SK-N-SH (cell line): ENCODE measurements at regions not wholly inside any gene's neighbourhood (a gene's known extent, or its start where the extent isn't known, plus 50 kb on each side); places are given as distances from the start of the nearest gene placed in this dataset.
A peak's percentile ranks its signal among the peaks of the same experiment; 100 is the strongest.

ENCODE experiments used
- CTCF ChIA-PET: fragments of 300-600, 350-600 bp; formaldehyde crosslinking; extraction: SDS; loops from one replicate; lab custom pipeline; 2021; lab: Yijun Ruan, JAX
- POLR2A ChIA-PET: fragments of 350-600 bp; sonication (Branson Sonifier 250); formaldehyde crosslinking; extraction: SDS; loops from one replicate; lab custom pipeline; 2020; ENCODE audit warnings: antibody characterized with exemption, inconsistent platforms; lab: Yijun Ruan, JAX
- DNase-seq: peaks from one replicate; pipeline ENCODE4 v3.0.0; 2012
- H2AFZ ChIP-seq: fragments of 200-600 bp; sonication (generic); 2 replicates; pipeline ENCODE4 v1.8.1; 2016; ENCODE audit warnings: antibody characterized with exemption, mild to moderate bottlenecking, low read depth
- H3F3A ChIP-seq: fragments of 200-600 bp; sonication (generic); replicated peaks from 2 replicates; pipeline ENCODE3; 2016; ENCODE audit warnings: antibody characterized with exemption, mild to moderate bottlenecking; ENCODE audit not compliant: insufficient read depth
- H3K27ac ChIP-seq, 2 experiments: fragments of 200-500 bp in 1 of 2; fragments of 200-600 bp in 1 of 2; sonication (Bioruptor generic) in 1 of 2; sonication (generic), shearing (Covaris generic) in 1 of 2; 2 replicates each; pipeline versions ENCODE4 v1.5.1 to v1.6.1; 2014 to 2016; ENCODE audit warnings: low read depth in 2 of 2, inconsistent platforms in 1 of 2, low read length in 1 of 2, mild to moderate bottlenecking in 1 of 2, mixed read lengths in 1 of 2
- H3K27me3 ChIP-seq: fragments of 200-600 bp; sonication (generic), shearing (Covaris generic); 2 replicates; pipeline ENCODE4 v1.6.1; 2016; ENCODE audit warnings: mixed run types; ENCODE audit not compliant: insufficient read depth
- H3K36me3 ChIP-seq, 2 experiments: fragments of 200-500 bp in 1 of 2; fragments of 200-600 bp in 1 of 2; sonication (Bioruptor generic) in 1 of 2; sonication (generic) in 1 of 2; replicated peaks in 1 of 2; 2 replicates each; pipeline versions ENCODE3 to v1.5.1; 2014 to 2016; ENCODE audit warnings: low read length in 1 of 2, mild to moderate bottlenecking in 1 of 2; ENCODE audit not compliant: insufficient read depth in 2 of 2, control insufficient read depth in 1 of 2
- H3K4me1 ChIP-seq, 2 experiments: fragments of 200-500 bp in 1 of 2; fragments of 200-600 bp in 1 of 2; sonication (Bioruptor generic) in 1 of 2; sonication (generic), shearing (Covaris generic) in 1 of 2; 2 replicates each; pipeline versions ENCODE4 v1.5.1 to v1.6.1; 2014 to 2016; ENCODE audit warnings: low read depth in 1 of 2, low read length in 1 of 2, mixed run types in 1 of 2; ENCODE audit not compliant: insufficient read depth in 2 of 2, control insufficient read depth in 1 of 2
- H3K4me2 ChIP-seq: fragments of 200-600 bp; sonication (generic), shearing (Covaris generic); 2 replicates; pipeline ENCODE4 v1.6.1; 2017; ENCODE audit warnings: mixed run types
- H3K4me3 ChIP-seq, 2 experiments: fragments of 200-500 bp in 1 of 2; fragments of 200-600 bp in 1 of 2; sonication (Bioruptor generic) in 1 of 2; sonication (generic), shearing (Covaris generic) in 1 of 2; 2 replicates each; pipeline versions ENCODE4 v1.5.1 to v1.8.1; 2014 to 2016; ENCODE audit warnings: low read depth in 2 of 2, inconsistent platforms in 1 of 2, low read length in 1 of 2, mild to moderate bottlenecking in 1 of 2, mixed read lengths in 1 of 2, moderate library complexity in 1 of 2
- H3K79me2 ChIP-seq: fragments of 200-600 bp; sonication (generic); 2 replicates; pipeline ENCODE4 v1.8.1; 2017; ENCODE audit warnings: mild to moderate bottlenecking; ENCODE audit not compliant: insufficient read depth
- H3K9ac ChIP-seq: fragments of 200-600 bp; sonication (generic); 2 replicates; pipeline ENCODE4 v1.6.1; 2017; ENCODE audit warnings: mixed run types
- H3K9me2 ChIP-seq: fragments of 200-600 bp; sonication (generic); 2 replicates; pipeline ENCODE4 v1.6.1; 2017; ENCODE audit warnings: mixed run types
- H3K9me3 ChIP-seq: fragments of 200-600 bp; sonication (generic); 2 replicates; pipeline ENCODE4 v1.6.1; 2017; ENCODE audit warnings: mixed run types, mild to moderate bottlenecking, moderate library complexity
- H4K20me1 ChIP-seq: fragments of 200-600 bp; sonication (generic); 2 replicates; pipeline ENCODE4 v1.6.1; 2017; ENCODE audit warnings: mild to moderate bottlenecking, mixed run types; ENCODE audit not compliant: insufficient read depth
- EZH2phosphoT487 ChIP-seq: fragments of 200-600 bp; sonication (generic); IDR thresholded peaks from 2 replicates; pipeline ENCODE4 v1.6.1; 2017; ENCODE audit warnings: low read depth, mixed run types, mild to moderate bottlenecking, antibody characterized with exemption, moderate library complexity, borderline replicate concordance
- FOXJ3 ChIP-seq: sonication (generic); formaldehyde crosslinking; IDR thresholded peaks from 2 replicates; pipeline ENCODE4 v1.5.1; 2020; ENCODE audit warnings: mild to moderate bottlenecking, missing genetic modification reagents
- GATA2 ChIP-seq: sonication (generic); formaldehyde crosslinking; IDR thresholded peaks from 2 replicates; pipeline ENCODE4 v1.5.0; 2020; ENCODE audit warnings: mild to moderate bottlenecking, missing genetic modification reagents
- NRF1 ChIP-seq: IDR thresholded peaks from 2 replicates; pipeline ENCODE4 v1.6.1; 2012; ENCODE audit warnings: low read depth, mild to moderate bottlenecking, low read length
- RAD21 ChIP-seq: IDR thresholded peaks from 2 replicates; pipeline ENCODE4 v1.6.1; 2012; ENCODE audit warnings: mild to moderate bottlenecking, low read length
- RCOR1 ChIP-seq: fragments of 150-350 bp; IDR thresholded peaks from 2 replicates; pipeline ENCODE4 v1.6.1; 2017; ENCODE audit warnings: antibody characterized with exemption, low read length
- SMC3 ChIP-seq: IDR thresholded peaks from 2 replicates; pipeline ENCODE4 v1.6.1; 2012; ENCODE audit warnings: low read depth, low read length, improper control_type of control experiment
- TAF1 ChIP-seq: IDR thresholded peaks from 2 replicates; pipeline ENCODE4 v1.6.1; 2012; ENCODE audit warnings: low read depth, mild to moderate bottlenecking, low read length, moderate library complexity, borderline replicate concordance
- TCF12 ChIP-seq: IDR thresholded peaks from 2 replicates; pipeline ENCODE4 v1.4.0; 2012
- TEAD4 ChIP-seq: IDR thresholded peaks from 2 replicates; pipeline ENCODE4 v1.4.0; 2012; ENCODE audit warnings: mild to moderate bottlenecking, borderline replicate concordance; ENCODE audit not compliant: insufficient read depth
- YY1 ChIP-seq: IDR thresholded peaks from 2 replicates; pipeline ENCODE4 v1.4.0; 2012; ENCODE audit warnings: low read depth, mild to moderate bottlenecking
- WGBS: methylation state at CpG from one replicate; pipeline ENCODE4 v1.1.6; 2017; ENCODE audit warnings: low lambda C conversion rate; 5-methylcytosine and 5-hydroxymethylcytosine counted together
- TF ChIP-seq, protein P1 (sequence below): IDR thresholded peaks from 2 replicates; pipeline ENCODE4 v1.4.0; 2012; ENCODE audit warnings: low read depth
- TF ChIP-seq, protein P2 (sequence below): IDR thresholded peaks from 2 replicates; pipeline ENCODE4 v1.6.1; 2012; ENCODE audit warnings: mild to moderate bottlenecking, low read depth, low read length, moderate library complexity
- TF ChIP-seq, protein P3 (sequence below): IDR thresholded peaks from 2 replicates; pipeline ENCODE4; 2012
- TF ChIP-seq, protein P4 (sequence below): fragments of 150-350 bp; IDR thresholded peaks from 2 replicates; pipeline ENCODE4 v1.6.1; 2016; ENCODE audit warnings: mild to moderate bottlenecking, low read depth, low read length
- TF ChIP-seq, protein P5 (sequence below): IDR thresholded peaks from 2 replicates; pipeline ENCODE4 v1.4.0; 2012; ENCODE audit warnings: low read depth, borderline replicate concordance
- TF ChIP-seq, protein P6 (sequence below): fragments of 150-350 bp; IDR thresholded peaks from 2 replicates; pipeline ENCODE4 v1.6.1; 2017; ENCODE audit warnings: antibody characterized with exemption, low read length, low read depth, borderline replicate concordance

DNA sequence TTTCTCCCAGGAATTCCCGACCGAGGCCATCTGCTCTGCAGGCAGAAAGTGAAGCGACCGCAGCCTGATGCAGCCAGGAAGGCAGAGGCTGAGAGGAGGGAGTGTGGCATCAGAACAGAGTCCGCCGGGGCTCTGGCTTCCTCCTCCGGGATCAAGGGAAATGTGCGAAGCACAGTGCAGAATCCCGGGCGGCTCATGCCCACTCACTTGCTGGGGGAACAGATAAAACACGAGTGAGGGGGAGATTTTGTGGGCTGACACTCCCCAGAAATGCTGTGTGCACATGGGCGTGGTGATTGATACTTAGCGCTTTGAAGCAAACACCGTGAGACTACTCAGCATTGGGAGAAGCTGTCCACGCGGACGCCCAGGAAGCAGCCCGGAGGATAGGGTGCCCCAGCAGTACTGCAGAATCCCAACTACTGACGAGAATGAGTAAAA, 75.3 kb upstream of the POMP start:
- peaks cover 17% of the 10 kb centered on the region for H3F3A ChIP-seq
- H3K4me3 ChIP-seq, result no peak overlapping the region
- H3K27ac ChIP-seq, result peak overlapping the region in 1 of 2 experiments; percentile 2; a peak in 2 of 4 replicates
- TF ChIP-seq, protein P1, sequence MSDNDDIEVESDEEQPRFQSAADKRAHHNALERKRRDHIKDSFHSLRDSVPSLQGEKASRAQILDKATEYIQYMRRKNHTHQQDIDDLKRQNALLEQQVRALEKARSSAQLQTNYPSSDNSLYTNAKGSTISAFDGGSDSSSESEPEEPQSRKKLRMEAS, result 0 out of 2 replicates have a peak, but pooled peaks have one; percentile 15
- TF ChIP-seq TCF12, result 0 out of 2 replicates have a peak, but pooled peaks have one; percentile 14
- TF ChIP-seq NRF1, result no peak
- TF ChIP-seq, protein P2, sequence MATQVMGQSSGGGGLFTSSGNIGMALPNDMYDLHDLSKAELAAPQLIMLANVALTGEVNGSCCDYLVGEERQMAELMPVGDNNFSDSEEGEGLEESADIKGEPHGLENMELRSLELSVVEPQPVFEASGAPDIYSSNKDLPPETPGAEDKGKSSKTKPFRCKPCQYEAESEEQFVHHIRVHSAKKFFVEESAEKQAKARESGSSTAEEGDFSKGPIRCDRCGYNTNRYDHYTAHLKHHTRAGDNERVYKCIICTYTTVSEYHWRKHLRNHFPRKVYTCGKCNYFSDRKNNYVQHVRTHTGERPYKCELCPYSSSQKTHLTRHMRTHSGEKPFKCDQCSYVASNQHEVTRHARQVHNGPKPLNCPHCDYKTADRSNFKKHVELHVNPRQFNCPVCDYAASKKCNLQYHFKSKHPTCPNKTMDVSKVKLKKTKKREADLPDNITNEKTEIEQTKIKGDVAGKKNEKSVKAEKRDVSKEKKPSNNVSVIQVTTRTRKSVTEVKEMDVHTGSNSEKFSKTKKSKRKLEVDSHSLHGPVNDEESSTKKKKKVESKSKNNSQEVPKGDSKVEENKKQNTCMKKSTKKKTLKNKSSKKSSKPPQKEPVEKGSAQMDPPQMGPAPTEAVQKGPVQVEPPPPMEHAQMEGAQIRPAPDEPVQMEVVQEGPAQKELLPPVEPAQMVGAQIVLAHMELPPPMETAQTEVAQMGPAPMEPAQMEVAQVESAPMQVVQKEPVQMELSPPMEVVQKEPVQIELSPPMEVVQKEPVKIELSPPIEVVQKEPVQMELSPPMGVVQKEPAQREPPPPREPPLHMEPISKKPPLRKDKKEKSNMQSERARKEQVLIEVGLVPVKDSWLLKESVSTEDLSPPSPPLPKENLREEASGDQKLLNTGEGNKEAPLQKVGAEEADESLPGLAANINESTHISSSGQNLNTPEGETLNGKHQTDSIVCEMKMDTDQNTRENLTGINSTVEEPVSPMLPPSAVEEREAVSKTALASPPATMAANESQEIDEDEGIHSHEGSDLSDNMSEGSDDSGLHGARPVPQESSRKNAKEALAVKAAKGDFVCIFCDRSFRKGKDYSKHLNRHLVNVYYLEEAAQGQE, result 0 out of 2 replicates have a peak, but pooled peaks have one; percentile 10
- no peak for TF ChIP-seq TAF1
- no peak for TF ChIP-seq SMC3
- no peak for TF ChIP-seq RCOR1
- peaks cover 0 to 3% of the 10 kb centered on the region in 2 experiments; a peak in 1 of 4 replicates for H3K4me1 ChIP-seq
- ChIA-PET POLR2A (no interaction called here), CTCF (interaction anchor here (0.6 kb wide), 1 partner anchor 54 kb away, joined by 3 read pairs; no protein-coding TSS in a partner anchor)
- DNase-seq, result peak; percentile 9
- no peak overlapping the region for H3K9ac ChIP-seq
- no peaks in the 10 kb centered on the region for H3K9me3 ChIP-seq
- H3K4me2 ChIP-seq, result peak overlapping the region; percentile 46; the same call in 1 of the 2 replicates
- H2AFZ ChIP-seq, result peak overlapping the region; percentile 80
- H3K36me3 ChIP-seq, result no peaks in the 10 kb centered on the region
- H3K27me3 ChIP-seq, result no peaks in the 10 kb centered on the region
- WGBS, result 21% methylated on average over 19 of the region's 19 CpGs
- H3K9me2 ChIP-seq, result no peaks in the 10 kb centered on the region
- H4K20me1 ChIP-seq, result no peaks in the 10 kb centered on the region
- H3K79me2 ChIP-seq, result no peaks in the 10 kb centered on the region

DNA sequence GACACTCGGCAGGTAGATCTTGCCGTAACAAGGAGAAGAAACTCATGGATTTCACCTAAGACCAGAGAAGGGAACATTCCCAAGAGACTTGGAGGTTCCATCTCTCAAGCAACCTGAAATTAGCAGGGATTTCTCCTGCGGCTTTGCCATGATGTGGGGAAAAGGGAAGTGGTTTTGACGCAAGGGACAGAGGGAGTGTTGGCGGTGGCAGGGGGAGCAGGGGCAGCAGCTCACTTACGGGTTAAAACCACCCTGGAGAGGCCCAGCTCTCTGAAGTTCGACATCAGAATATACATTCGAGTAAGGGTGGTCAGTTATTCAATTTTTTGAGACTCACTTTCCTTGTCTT, 76.1 kb upstream of the POMP start:
- Histone ChIP-seq H3K9me3 (no peaks in the 10 kb centered on the region), H3K4me1 (peaks cover 0 to 3% of the 10 kb centered on the region in 2 experiments; a peak in 1 of 4 replicates), H3F3A (peaks cover 17% of the 10 kb centered on the region), H3K27me3 (no peaks in the 10 kb centered on the region), H3K9me2 (no peaks in the 10 kb centered on the region), H3K4me2 (no peak overlapping the region), H3K4me3 (no peak overlapping the region), H4K20me1 (no peaks in the 10 kb centered on the region), H3K36me3 (no peaks in the 10 kb centered on the region), H3K27ac (no peak overlapping the region), H3K79me2 (no peaks in the 10 kb centered on the region), H3K9ac (no peak overlapping the region), H2AFZ (no peak overlapping the region)
- DNase-seq, result no peak
- 71% methylated on average over 8 of the region's 8 CpGs for WGBS
- CTCF ChIA-PET, result no interaction called here
- POLR2A ChIA-PET, result no interaction called here
- TF ChIP-seq, protein P3, sequence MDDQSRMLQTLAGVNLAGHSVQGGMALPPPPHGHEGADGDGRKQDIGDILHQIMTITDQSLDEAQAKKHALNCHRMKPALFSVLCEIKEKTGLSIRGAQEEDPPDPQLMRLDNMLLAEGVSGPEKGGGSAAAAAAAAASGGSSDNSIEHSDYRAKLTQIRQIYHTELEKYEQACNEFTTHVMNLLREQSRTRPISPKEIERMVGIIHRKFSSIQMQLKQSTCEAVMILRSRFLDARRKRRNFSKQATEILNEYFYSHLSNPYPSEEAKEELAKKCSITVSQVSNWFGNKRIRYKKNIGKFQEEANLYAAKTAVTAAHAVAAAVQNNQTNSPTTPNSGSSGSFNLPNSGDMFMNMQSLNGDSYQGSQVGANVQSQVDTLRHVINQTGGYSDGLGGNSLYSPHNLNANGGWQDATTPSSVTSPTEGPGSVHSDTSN, result no peak
- no peak for TF ChIP-seq GATA2 (CRISPR knock-in tag)
- TF ChIP-seq, protein P4, sequence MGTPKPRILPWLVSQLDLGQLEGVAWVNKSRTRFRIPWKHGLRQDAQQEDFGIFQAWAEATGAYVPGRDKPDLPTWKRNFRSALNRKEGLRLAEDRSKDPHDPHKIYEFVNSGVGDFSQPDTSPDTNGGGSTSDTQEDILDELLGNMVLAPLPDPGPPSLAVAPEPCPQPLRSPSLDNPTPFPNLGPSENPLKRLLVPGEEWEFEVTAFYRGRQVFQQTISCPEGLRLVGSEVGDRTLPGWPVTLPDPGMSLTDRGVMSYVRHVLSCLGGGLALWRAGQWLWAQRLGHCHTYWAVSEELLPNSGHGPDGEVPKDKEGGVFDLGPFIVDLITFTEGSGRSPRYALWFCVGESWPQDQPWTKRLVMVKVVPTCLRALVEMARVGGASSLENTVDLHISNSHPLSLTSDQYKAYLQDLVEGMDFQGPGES, result no peak
- TF ChIP-seq, protein P5, sequence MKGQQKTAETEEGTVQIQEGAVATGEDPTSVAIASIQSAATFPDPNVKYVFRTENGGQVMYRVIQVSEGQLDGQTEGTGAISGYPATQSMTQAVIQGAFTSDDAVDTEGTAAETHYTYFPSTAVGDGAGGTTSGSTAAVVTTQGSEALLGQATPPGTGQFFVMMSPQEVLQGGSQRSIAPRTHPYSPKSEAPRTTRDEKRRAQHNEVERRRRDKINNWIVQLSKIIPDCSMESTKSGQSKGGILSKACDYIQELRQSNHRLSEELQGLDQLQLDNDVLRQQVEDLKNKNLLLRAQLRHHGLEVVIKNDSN, result no peak
- TF ChIP-seq EZH2phosphoT487, result no peak
- TF ChIP-seq, protein P1, result no peak
- TF ChIP-seq YY1, result no peak
- TF ChIP-seq TEAD4, result no peak
- TF ChIP-seq NRF1, result no peak
- TF ChIP-seq, protein P6, sequence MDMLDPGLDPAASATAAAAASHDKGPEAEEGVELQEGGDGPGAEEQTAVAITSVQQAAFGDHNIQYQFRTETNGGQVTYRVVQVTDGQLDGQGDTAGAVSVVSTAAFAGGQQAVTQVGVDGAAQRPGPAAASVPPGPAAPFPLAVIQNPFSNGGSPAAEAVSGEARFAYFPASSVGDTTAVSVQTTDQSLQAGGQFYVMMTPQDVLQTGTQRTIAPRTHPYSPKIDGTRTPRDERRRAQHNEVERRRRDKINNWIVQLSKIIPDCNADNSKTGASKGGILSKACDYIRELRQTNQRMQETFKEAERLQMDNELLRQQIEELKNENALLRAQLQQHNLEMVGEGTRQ, result no peak
- no peak for TF ChIP-seq RAD21
- TF ChIP-seq TCF12, result no peak
- TF ChIP-seq FOXJ3 (CRISPR knock-in tag), result no peak
